GM12892 (cell line): ENCODE measurements at regions not wholly inside any gene's neighbourhood (a gene's known extent, or its start where the extent isn't known, plus 50 kb on each side); places are given as distances from the start of the nearest gene placed in this dataset.
"Not testable (repeated sequence)": the region's sequence is repeated elsewhere in the genome, so short reads cannot be mapped to it uniquely, and the experiment has no call there.

Source experiments
- POLR2A ChIP-seq: IDR thresholded peaks from 2 replicates; pipeline ENCODE4 v1.6.1; 2011; ENCODE audit warnings: low read depth, low read length, control low read depth
- POLR2AphosphoS5 ChIP-seq: IDR thresholded peaks from 2 replicates; pipeline ENCODE4 v1.6.1; 2011; ENCODE audit warnings: low read depth, low read length, control low read depth

DNA sequence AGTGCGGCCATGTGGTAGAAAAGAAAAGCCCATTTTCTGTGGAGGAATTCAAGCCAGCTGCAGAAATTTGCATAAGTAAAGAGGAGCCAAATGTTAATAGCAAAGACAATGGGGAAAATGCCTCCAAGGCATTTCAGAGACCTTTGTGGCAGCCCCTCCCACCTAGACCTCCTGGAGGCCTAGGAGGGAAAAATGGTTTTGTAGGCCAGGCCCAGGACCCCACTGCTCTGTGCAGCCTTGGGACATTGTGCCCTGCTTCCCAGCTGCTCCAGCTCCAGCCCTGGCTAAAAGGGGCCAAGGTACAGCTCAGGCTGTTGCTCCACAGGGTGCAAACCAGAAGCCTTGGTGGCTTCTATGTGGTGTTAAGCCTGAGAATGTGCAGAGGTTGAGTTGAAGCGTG is 75.6 kb upstream of the MKI67 start:
- not testable (repeated sequence) for TF ChIP-seq POLR2AphosphoS5, POLR2A
